WERI-Rb-1 (cell line): ENCODE measurements at regions not wholly inside any gene's neighbourhood (a gene's known extent, or its start where the extent isn't known, plus 50 kb on each side); places are given as distances from the start of the nearest gene placed in this dataset.

Source experiments
- DNase-seq: peaks from one replicate; pipeline ENCODE4 v3.0.0-alpha.2; 2020
- H3K27ac ChIP-seq: fragments of 250-450 bp; sonication (Bioruptor Pico); 2 replicates; pipeline ENCODE4 v1.5.1; 2020; ENCODE audit warnings: mild to moderate bottlenecking, moderate library complexity
- H3K27me3 ChIP-seq: fragments of 250-450 bp; sonication (Bioruptor Pico); 2 replicates; pipeline ENCODE4 v1.5.1; 2021; ENCODE audit warnings: mild to moderate bottlenecking, low read depth, moderate library complexity; ENCODE audit not compliant: insufficient read depth, severe bottlenecking
- H3K36me3 ChIP-seq: fragments of 250-450 bp; sonication (Bioruptor Pico); 2 replicates; pipeline ENCODE4 v1.5.1; 2020; ENCODE audit warnings: mild to moderate bottlenecking, moderate library complexity
- H3K4me3 ChIP-seq: 2 replicates; pipeline ENCODE4 v1.5.1; 2011; ENCODE audit warnings: low read depth, mild to moderate bottlenecking, control low read depth, low read length
- H3K9me3 ChIP-seq: fragments of 250-450 bp; sonication (Bioruptor Pico); 2 replicates; pipeline ENCODE4 v1.5.1; 2021; ENCODE audit warnings: mild to moderate bottlenecking, moderate library complexity; ENCODE audit not compliant: severe bottlenecking
- TF ChIP-seq, protein P1 (sequence below): IDR thresholded peaks from 2 replicates; pipeline ENCODE4 v1.5.1; 2011; ENCODE audit warnings: low read depth, mild to moderate bottlenecking, control low read depth, inconsistent platforms, low read length

- Histone ChIP-seq H3K4me3 (no peak overlapping the region), H3K27ac (no peak overlapping the region), H3K36me3 (no peaks in the 10 kb centered on the region), H3K27me3 (no peaks in the 10 kb centered on the region), H3K9me3 (no peaks in the 10 kb centered on the region)
- TF ChIP-seq, protein P1, sequence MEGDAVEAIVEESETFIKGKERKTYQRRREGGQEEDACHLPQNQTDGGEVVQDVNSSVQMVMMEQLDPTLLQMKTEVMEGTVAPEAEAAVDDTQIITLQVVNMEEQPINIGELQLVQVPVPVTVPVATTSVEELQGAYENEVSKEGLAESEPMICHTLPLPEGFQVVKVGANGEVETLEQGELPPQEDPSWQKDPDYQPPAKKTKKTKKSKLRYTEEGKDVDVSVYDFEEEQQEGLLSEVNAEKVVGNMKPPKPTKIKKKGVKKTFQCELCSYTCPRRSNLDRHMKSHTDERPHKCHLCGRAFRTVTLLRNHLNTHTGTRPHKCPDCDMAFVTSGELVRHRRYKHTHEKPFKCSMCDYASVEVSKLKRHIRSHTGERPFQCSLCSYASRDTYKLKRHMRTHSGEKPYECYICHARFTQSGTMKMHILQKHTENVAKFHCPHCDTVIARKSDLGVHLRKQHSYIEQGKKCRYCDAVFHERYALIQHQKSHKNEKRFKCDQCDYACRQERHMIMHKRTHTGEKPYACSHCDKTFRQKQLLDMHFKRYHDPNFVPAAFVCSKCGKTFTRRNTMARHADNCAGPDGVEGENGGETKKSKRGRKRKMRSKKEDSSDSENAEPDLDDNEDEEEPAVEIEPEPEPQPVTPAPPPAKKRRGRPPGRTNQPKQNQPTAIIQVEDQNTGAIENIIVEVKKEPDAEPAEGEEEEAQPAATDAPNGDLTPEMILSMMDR = no peak
- no peak for DNase-seq
Observed at GRCh38 chr11:105296806-105297205, 157.2 kb upstream of the CARD18 start.

GRCh38 chr11:105296386-105296785, 156.8 kb upstream of the CARD18 start:
- H3K36me3 ChIP-seq = no peaks in the 10 kb centered on the region
- TF ChIP-seq, protein P1 = no peak
- DNase-seq = no peak
- H3K9me3 ChIP-seq = no peaks in the 10 kb centered on the region
- no peak overlapping the region for H3K4me3 ChIP-seq
- no peak overlapping the region for H3K27ac ChIP-seq
- no peaks in the 10 kb centered on the region for H3K27me3 ChIP-seq

DNA sequence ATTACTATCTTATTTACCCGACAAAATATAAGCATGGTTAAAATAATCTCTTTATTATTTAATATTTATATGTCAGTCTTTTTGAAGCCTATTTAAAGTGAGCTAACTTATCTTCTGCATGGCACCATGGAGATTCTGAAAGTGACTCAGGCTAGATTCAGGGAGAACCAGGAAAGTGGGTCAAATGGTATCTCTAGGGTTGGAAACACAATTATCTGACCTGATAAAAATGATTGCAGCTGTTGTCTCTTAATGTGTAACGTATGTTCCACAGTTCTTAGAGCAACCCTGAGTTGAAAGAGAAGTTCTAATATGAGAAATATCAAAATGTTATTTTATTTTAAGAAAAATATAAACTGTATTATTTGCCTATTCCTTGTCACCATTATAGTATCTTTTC, 143.1 kb upstream of the CARD18 start:
- TF ChIP-seq, protein P1 = no peak
- no peaks in the 10 kb centered on the region for H3K27me3 ChIP-seq
- no peak overlapping the region for H3K4me3 ChIP-seq
- DNase-seq = no peak
- H3K27ac ChIP-seq = no peak overlapping the region
- H3K9me3 ChIP-seq = no peaks in the 10 kb centered on the region
- H3K36me3 ChIP-seq = no peaks in the 10 kb centered on the region

GRCh38 chr11:105274631-105275030, 135.1 kb upstream of the CARD18 start:
- Histone ChIP-seq H3K9me3 (no peaks in the 10 kb centered on the region), H3K4me3 (no peak overlapping the region), H3K27me3 (no peaks in the 10 kb centered on the region), H3K27ac (no peak overlapping the region), H3K36me3 (no peaks in the 10 kb centered on the region)
- TF ChIP-seq, protein P1 = no peak
- no peak for DNase-seq

DNA sequence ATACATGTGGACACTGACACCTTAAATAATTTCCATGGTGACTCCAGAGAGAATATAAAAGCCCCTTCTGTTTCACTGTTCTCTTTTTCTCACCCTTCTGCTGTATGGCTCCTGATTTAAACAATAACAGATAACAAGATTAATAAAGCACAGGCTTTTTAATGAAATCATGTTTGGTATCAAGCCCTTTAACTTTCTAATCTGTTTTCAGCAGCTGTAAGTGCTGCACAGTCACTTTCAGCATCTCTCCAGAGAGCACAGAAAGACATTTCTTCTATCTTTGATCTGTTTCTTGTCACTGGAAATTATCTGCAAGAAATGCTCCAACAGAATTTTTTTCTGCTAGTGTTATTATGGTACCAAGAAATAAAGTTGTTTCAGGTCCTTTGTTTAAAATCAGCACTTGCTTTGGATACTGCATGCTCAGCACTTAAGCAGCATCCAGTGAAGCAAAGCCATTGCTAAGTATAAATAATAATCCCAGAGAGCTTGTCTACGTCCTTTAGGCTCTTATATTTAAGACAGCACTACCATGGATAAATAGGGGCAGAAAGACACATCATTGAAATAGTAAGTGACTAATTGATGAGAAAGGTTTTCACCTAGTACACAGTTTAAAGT, 134.2 kb upstream of the CARD18 start:
- TF ChIP-seq, protein P1 = no peak
- no peaks in the 10 kb centered on the region for H3K27me3 ChIP-seq
- DNase-seq = no peak
- H3K27ac ChIP-seq = no peak overlapping the region
- H3K9me3 ChIP-seq = no peaks in the 10 kb centered on the region
- H3K4me3 ChIP-seq = no peak overlapping the region
- H3K36me3 ChIP-seq = no peaks in the 10 kb centered on the region

- H3K27ac ChIP-seq = no peak overlapping the region
Observed at GRCh38 chr11:105269862-105270261, 130.3 kb upstream of the CARD18 start.

More at GRCh38 chr11:105269862-105270261, 130.3 kb upstream of the CARD18 start:
- Histone ChIP-seq H3K36me3 (no peaks in the 10 kb centered on the region), H3K4me3 (no peak overlapping the region), H3K27me3 (no peaks in the 10 kb centered on the region), H3K9me3 (no peaks in the 10 kb centered on the region)
- TF ChIP-seq, protein P1 = no peak
- DNase-seq = no peak
